Neural crest cell (in vitro differentiated cells): ENCODE measurements at regions not wholly inside any gene's neighbourhood (a gene's known extent, or its start where the extent isn't known, plus 50 kb on each side); places are given as distances from the start of the nearest gene placed in this dataset.
"Not testable (repeated sequence)": the region's sequence is repeated elsewhere in the genome, so short reads cannot be mapped to it uniquely, and the experiment has no call there.

ENCODE experiments used
- DNase-seq: peaks from one replicate; pipeline ENCODE4 v3.0.0; 2021; ENCODE audit warnings: low read depth, mixed read lengths, low spot score
- H3K27ac Mint-ChIP-seq: one replicate; pipeline ENCODE4 v1.8.0; 2021; ENCODE audit warnings: mild to moderate bottlenecking, mixed read lengths; ENCODE audit not compliant: unreplicated experiment
- H3K27me3 Mint-ChIP-seq: 2 replicates; pipeline ENCODE4 v1.8.0; 2021; ENCODE audit warnings: low read depth, mild to moderate bottlenecking, mixed read lengths
- H3K36me3 Mint-ChIP-seq: 2 replicates; pipeline ENCODE4 v1.8.0; 2021; ENCODE audit warnings: low read depth, mild to moderate bottlenecking, mixed read lengths
- H3K4me1 Mint-ChIP-seq: 2 replicates; pipeline ENCODE4 v1.8.0; 2021; ENCODE audit warnings: mixed read lengths
- H3K4me3 Mint-ChIP-seq: one replicate; pipeline ENCODE4 v1.8.0; 2021; ENCODE audit warnings: mild to moderate bottlenecking, mixed read lengths
- H3K9me3 Mint-ChIP-seq: 2 replicates; pipeline ENCODE4 v1.8.0; 2021; ENCODE audit warnings: mixed read lengths
- CTCF ChIP-seq: fragments of 200-600 bp; sonication (generic); conservative IDR thresholded peaks from 2 replicates; pipeline ENCODE4 v1.5.0; 2021; ENCODE audit warnings: antibody characterized with exemption, mild to moderate bottlenecking

DNA sequence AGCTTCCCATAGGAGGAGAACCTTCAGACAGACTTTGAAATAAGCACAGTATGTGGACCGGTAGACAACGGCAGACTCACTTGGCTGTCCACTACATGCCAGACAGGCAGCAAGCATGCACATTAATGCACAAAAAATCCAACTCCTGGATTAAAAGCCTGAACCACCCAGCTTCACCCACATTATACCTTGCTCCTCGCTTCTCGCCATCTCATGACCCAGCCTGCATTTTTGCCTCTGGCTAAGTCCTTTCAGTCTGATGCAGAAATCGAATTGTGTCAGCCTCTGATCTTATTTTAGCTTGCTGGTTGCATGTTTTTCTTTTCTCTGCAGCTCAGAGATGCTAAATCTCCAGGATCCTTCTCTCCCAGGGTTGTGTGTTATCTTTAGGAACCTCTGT lies 358.7 kb downstream of the RFC3 start:
- Mint-ChIP-seq H3K4me1 (peaks cover 9% of the 10 kb centered on the region), H3K9me3 (no peaks in the 10 kb centered on the region), H3K27me3 (no peaks in the 10 kb centered on the region), H3K36me3 (no peaks in the 10 kb centered on the region), H3K27ac (no peak overlapping the region), H3K4me3 (no peak overlapping the region)
- no peak for DNase-seq
- no peak for TF ChIP-seq CTCF

GRCh38 chr13:34179481-34179880 lies 361.5 kb downstream of the RFC3 start:
- Mint-ChIP-seq H3K4me3 (no peak overlapping the region), H3K9me3 (no peaks in the 10 kb centered on the region), H3K27me3 (no peaks in the 10 kb centered on the region), H3K4me1 (peaks cover 9% of the 10 kb centered on the region), H3K36me3 (no peaks in the 10 kb centered on the region), H3K27ac (no peak overlapping the region)
- no peak for DNase-seq
- TF ChIP-seq CTCF, result no peak

- peaks cover 9% of the 10 kb centered on the region for H3K4me1 Mint-ChIP-seq
- no peak overlapping the region for H3K27ac Mint-ChIP-seq
- H3K36me3 Mint-ChIP-seq, result no peaks in the 10 kb centered on the region
- DNase-seq, result no peak
- no peak for TF ChIP-seq CTCF
- H3K27me3 Mint-ChIP-seq, result no peaks in the 10 kb centered on the region
- H3K4me3 Mint-ChIP-seq, result no peak overlapping the region
- H3K9me3 Mint-ChIP-seq, result no peaks in the 10 kb centered on the region
These were observed 362.0 kb downstream of the RFC3 start for GRCh38 chr13:34179927-34180326.

DNA sequence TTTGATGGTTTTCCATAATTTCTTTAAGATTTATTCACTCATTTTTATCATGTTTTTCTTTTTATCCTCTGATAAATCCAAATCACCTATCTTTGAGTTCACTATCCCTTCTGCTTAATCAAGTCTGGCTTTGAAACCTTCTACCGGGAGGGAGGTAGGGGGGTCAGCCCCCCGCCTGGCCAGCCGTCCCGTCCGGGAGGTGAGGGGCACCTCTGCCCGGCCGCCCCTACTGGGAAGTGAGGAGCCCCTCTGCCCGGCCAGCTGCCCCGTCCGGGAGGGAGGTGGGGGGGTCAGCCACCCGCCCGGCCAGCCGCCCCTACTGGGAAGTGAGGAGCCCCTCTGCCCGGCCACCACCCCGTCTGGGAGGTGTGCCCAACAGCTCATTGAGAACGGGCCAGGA lies 363.3 kb downstream of the RFC3 start:
- not testable (repeated sequence) for H3K27ac Mint-ChIP-seq, H3K4me1 Mint-ChIP-seq, H3K36me3 Mint-ChIP-seq, H3K27me3 Mint-ChIP-seq, DNase-seq, H3K9me3 Mint-ChIP-seq, H3K4me3 Mint-ChIP-seq

DNA sequence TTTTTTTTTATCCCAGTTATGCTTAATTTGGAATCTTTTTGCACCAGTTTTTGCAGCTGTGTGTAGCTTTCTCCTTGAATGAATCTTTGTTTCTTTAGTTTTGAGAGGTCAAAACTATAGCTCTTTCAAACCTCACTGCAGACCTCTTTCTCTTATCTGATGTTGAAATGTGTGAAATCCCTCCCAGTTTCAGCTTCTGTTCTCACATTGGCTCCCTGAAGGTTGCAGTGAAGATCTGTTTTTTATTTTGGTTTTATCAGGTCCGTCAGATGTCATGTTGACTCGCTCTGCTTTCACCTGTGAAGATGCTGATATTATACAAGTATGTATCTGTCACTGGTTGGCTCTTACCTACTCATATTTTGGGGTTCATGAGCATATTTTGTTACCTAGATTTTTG lies 372.0 kb downstream of the RFC3 start:
- Mint-ChIP-seq H3K4me3 (no peak overlapping the region), H3K4me1 (no peaks in the 10 kb centered on the region), H3K27ac (no peak overlapping the region), H3K9me3 (peaks cover 7% of the 10 kb centered on the region), H3K27me3 (no peaks in the 10 kb centered on the region), H3K36me3 (no peaks in the 10 kb centered on the region)
- no peak for TF ChIP-seq CTCF
- DNase-seq, result no peak

- H3K4me1 Mint-ChIP-seq, result no peaks in the 10 kb centered on the region
- no peaks in the 10 kb centered on the region for H3K9me3 Mint-ChIP-seq
- H3K27ac Mint-ChIP-seq, result no peak overlapping the region
- TF ChIP-seq CTCF, result no peak
- no peak overlapping the region for H3K4me3 Mint-ChIP-seq
- no peak for DNase-seq
- no peaks in the 10 kb centered on the region for H3K36me3 Mint-ChIP-seq
- no peaks in the 10 kb centered on the region for H3K27me3 Mint-ChIP-seq
These were observed 383.3 kb downstream of the RFC3 start for GRCh38 chr13:34201050-34201913.
